ENCODE measurements at regions not wholly inside any gene's neighbourhood (a gene's known extent, or its start where the extent isn't known, plus 50 kb on each side); places are given as distances from the start of the nearest gene placed in this dataset.

- DNase-seq (ENCODE audit: low spot score), result no peak
Measured at GRCh38 chr16:80489173-80489572, 51.6 kb upstream of the DYNLRB2 start.

- DNase-seq (ENCODE audit: low spot score), result no peak
Measured at GRCh38 chr16:80488167-80488566, 52.6 kb upstream of the DYNLRB2 start.

GRCh38 chr16:80480664-80481063, 60.1 kb upstream of the DYNLRB2 start:
- DNase-seq (ENCODE audit: low spot score), result no peak

GRCh38 chr16:80477838-80478237, 63.0 kb upstream of the DYNLRB2 start:
- no peak for DNase-seq (ENCODE audit: low spot score)

GRCh38 chr16:80468029-80468428, 72.8 kb upstream of the DYNLRB2 start:
- no peak for DNase-seq (ENCODE audit: low spot score)

GRCh38 chr16:80466024-80466987, 74.5 kb upstream of the DYNLRB2 start:
- peak; percentile 38 for DNase-seq (ENCODE audit: low spot score)

GRCh38 chr16:80463751-80464495, 76.9 kb upstream of the DYNLRB2 start:
- no peak for DNase-seq (ENCODE audit: low spot score)

- DNase-seq (ENCODE audit: low spot score), result no peak
Measured at GRCh38 chr16:80463326-80463725, 77.5 kb upstream of the DYNLRB2 start.

- DNase-seq (ENCODE audit: low spot score), result no peak
Measured at GRCh38 chr16:80462917-80463316, 77.9 kb upstream of the DYNLRB2 start.

GRCh38 chr16:80460988-80461387, 79.8 kb upstream of the DYNLRB2 start:
- DNase-seq (ENCODE audit: low spot score), result no peak

- DNase-seq (ENCODE audit: low spot score), result no peak
Measured at GRCh38 chr16:80459966-80460365, 80.8 kb upstream of the DYNLRB2 start.

GRCh38 chr16:80459331-80459777, 81.4 kb upstream of the DYNLRB2 start:
- no peak for DNase-seq (ENCODE audit: low spot score)

GRCh38 chr16:80457871-80458270, 82.9 kb upstream of the DYNLRB2 start:
- DNase-seq (ENCODE audit: low spot score), result no peak

- no peak for DNase-seq (ENCODE audit: low spot score)
Measured at GRCh38 chr16:80454802-80455201, 86.0 kb upstream of the DYNLRB2 start.

- no peak for DNase-seq (ENCODE audit: low spot score)
Measured at GRCh38 chr16:80449392-80449791, 91.4 kb upstream of the DYNLRB2 start.

GRCh38 chr16:80447241-80447640, 93.6 kb upstream of the DYNLRB2 start:
- no peak for DNase-seq (ENCODE audit: low spot score)

GRCh38 chr16:80442779-80443178, 98.0 kb upstream of the DYNLRB2 start:
- no peak for DNase-seq (ENCODE audit: low spot score)

GRCh38 chr16:80441935-80442334, 98.9 kb upstream of the DYNLRB2 start:
- DNase-seq (ENCODE audit: low spot score), result no peak

GRCh38 chr16:80440667-80441066, 100.1 kb upstream of the DYNLRB2 start:
- DNase-seq (ENCODE audit: low spot score), result no peak

GRCh38 chr16:80437707-80438106, 103.1 kb upstream of the DYNLRB2 start:
- DNase-seq (ENCODE audit: low spot score), result no peak

- DNase-seq (ENCODE audit: low spot score), result no peak
Measured at GRCh38 chr16:80436510-80436909, 104.3 kb upstream of the DYNLRB2 start.

- no peak for DNase-seq (ENCODE audit: low spot score)
Measured at GRCh38 chr16:80433623-80434022, 107.2 kb upstream of the DYNLRB2 start.

GRCh38 chr16:80427795-80428194, 113.0 kb upstream of the DYNLRB2 start:
- DNase-seq (ENCODE audit: low spot score), result no peak

All from CD4-positive, alpha-beta T cell treated with Interleukin-6 at 100 ng/mL for 8 hours (primary cell).